C4-2B (cell line): ENCODE measurements at regions not wholly inside any gene's neighbourhood (a gene's known extent, or its start where the extent isn't known, plus 50 kb on each side); places are given as distances from the start of the nearest gene placed in this dataset.

Source experiments
- ZFX ChIP-seq: fragments of 450-650 bp; IDR thresholded peaks from 2 replicates; pipeline ENCODE4 v1.6.1; 2017
- TF ChIP-seq, protein P1 (sequence below): fragments of 450-650 bp; conservative IDR thresholded peaks from 2 replicates; pipeline ENCODE4 v1.5.1; 2017; ENCODE audit warnings: mild to moderate bottlenecking

DNA sequence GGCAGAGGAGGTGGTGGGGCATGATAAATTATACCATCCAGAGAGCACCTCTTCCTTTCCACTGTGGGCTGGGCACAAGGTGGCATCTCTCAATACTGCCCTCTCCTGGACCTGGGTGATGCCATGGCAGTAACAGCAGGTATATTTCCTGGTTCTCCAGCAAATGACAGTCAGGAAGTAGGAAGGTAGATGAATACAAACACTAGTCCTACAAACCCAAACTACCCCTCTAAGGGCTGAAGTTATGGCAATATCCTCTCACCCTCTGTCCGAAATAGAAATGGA, 1004.9 kb downstream of the KCNMA1 start:
- TF ChIP-seq, protein P1, sequence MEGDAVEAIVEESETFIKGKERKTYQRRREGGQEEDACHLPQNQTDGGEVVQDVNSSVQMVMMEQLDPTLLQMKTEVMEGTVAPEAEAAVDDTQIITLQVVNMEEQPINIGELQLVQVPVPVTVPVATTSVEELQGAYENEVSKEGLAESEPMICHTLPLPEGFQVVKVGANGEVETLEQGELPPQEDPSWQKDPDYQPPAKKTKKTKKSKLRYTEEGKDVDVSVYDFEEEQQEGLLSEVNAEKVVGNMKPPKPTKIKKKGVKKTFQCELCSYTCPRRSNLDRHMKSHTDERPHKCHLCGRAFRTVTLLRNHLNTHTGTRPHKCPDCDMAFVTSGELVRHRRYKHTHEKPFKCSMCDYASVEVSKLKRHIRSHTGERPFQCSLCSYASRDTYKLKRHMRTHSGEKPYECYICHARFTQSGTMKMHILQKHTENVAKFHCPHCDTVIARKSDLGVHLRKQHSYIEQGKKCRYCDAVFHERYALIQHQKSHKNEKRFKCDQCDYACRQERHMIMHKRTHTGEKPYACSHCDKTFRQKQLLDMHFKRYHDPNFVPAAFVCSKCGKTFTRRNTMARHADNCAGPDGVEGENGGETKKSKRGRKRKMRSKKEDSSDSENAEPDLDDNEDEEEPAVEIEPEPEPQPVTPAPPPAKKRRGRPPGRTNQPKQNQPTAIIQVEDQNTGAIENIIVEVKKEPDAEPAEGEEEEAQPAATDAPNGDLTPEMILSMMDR, result peak; percentile 82
- TF ChIP-seq ZFX, result no peak
